HG02610 (cell line): ENCODE measurements at regions not wholly inside any gene's neighbourhood (a gene's known extent, or its start where the extent isn't known, plus 50 kb on each side); places are given as distances from the start of the nearest gene placed in this dataset.
"Not testable (repeated sequence)": the region's sequence is repeated elsewhere in the genome, so short reads cannot be mapped to it uniquely, and the experiment has no call there.

Source experiments
- ATAC-seq: cut with Tn5 transposase; IDR thresholded peaks from one replicate; pipeline ENCODE4 v1.9.1; 2021; ENCODE audit warnings: mild to moderate bottlenecking, moderate library complexity; ENCODE audit not compliant: unreplicated experiment

GRCh38 chrX:46235778-46236177 is 309.4 kb downstream of the ZNF674 start:
- no peak for ATAC-seq

- no peak for ATAC-seq
These were observed 310.4 kb downstream of the ZNF674 start for GRCh38 chrX:46234775-46235174.

GRCh38 chrX:46228389-46228788 is 316.8 kb downstream of the ZNF674 start:
- no peak for ATAC-seq

GRCh38 chrX:46226422-46226821 is 318.8 kb downstream of the ZNF674 start:
- no peak for ATAC-seq

- ATAC-seq = not testable (repeated sequence)
These were observed 321.7 kb downstream of the ZNF674 start for GRCh38 chrX:46223499-46223898.

GRCh38 chrX:46220822-46221221 is 324.4 kb downstream of the ZNF674 start:
- no peak for ATAC-seq

GRCh38 chrX:46218373-46218772 is 326.8 kb downstream of the ZNF674 start:
- ATAC-seq = no peak

- no peak for ATAC-seq
These were observed 328.8 kb downstream of the ZNF674 start for GRCh38 chrX:46216406-46216805.

- ATAC-seq = no peak
These were observed 334.1 kb downstream of the ZNF674 start for GRCh38 chrX:46211079-46211478.

- no peak for ATAC-seq
These were observed 335.5 kb downstream of the ZNF674 start for GRCh38 chrX:46209768-46210167.

GRCh38 chrX:46209037-46209436 is 336.2 kb downstream of the ZNF674 start:
- no peak for ATAC-seq

- ATAC-seq = no peak
These were observed 336.9 kb downstream of the ZNF674 start for GRCh38 chrX:46208225-46208854.

GRCh38 chrX:46204721-46205422 is 340.3 kb downstream of the ZNF674 start:
- ATAC-seq = peak; percentile 59

GRCh38 chrX:46202733-46203514 is 342.3 kb downstream of the ZNF674 start:
- no peak for ATAC-seq

- ATAC-seq = no peak
These were observed 344.8 kb downstream of the ZNF674 start for GRCh38 chrX:46200413-46200812.

GRCh38 chrX:46198858-46199257 is 346.4 kb downstream of the ZNF674 start:
- ATAC-seq = no peak

- not testable (repeated sequence) for ATAC-seq
These were observed 358.5 kb downstream of the ZNF674 start for GRCh38 chrX:46186811-46187106.

GRCh38 chrX:46185923-46186810 is 359.1 kb downstream of the ZNF674 start:
- no peak for ATAC-seq

- ATAC-seq = no peak
These were observed 360.5 kb downstream of the ZNF674 start for GRCh38 chrX:46184749-46185148.

- peak; percentile 98 for ATAC-seq
These were observed 364.9 kb downstream of the ZNF674 start for GRCh38 chrX:46180258-46180687.

- ATAC-seq = peak; percentile 3
These were observed 365.5 kb downstream of the ZNF674 start for GRCh38 chrX:46179748-46180147.
